Suprapubic skin (tissue), 4 donors: ENCODE measurements at regions not wholly inside any gene's neighbourhood (a gene's known extent, or its start where the extent isn't known, plus 50 kb on each side); places are given as distances from the start of the nearest gene placed in this dataset.

Experiments used
- POLR2A ChIP-seq, 2 donors: fragments of 450-650 bp; IDR thresholded peaks; one replicate each; pipeline ENCODE4 v1.6.1; 2017; ENCODE audit warnings: antibody characterized with exemption in 2 of 2, mild to moderate bottlenecking in 2 of 2, moderate library complexity in 2 of 2
- POLR2AphosphoS5 ChIP-seq, 3 donors: sonication (generic); formaldehyde crosslinking; IDR thresholded peaks; one replicate each; pipeline ENCODE4 v1.6.1; 2017; ENCODE audit warnings: antibody characterized with exemption in 3 of 3
- TF ChIP-seq, protein P1 (sequence below), 2 donors: fragments of 200-600 bp in 1 of 2; fragments of 450-650 bp in 1 of 2; sonication (generic) in 1 of 2; IDR thresholded peaks; one replicate each; pipeline ENCODE4 v1.5.1; 2016 to 2019; ENCODE audit warnings: antibody characterized with exemption in 2 of 2, mild to moderate bottlenecking in 1 of 2, moderate library complexity in 1 of 2

GRCh38 chr1:96104506-96104905 is 617.1 kb upstream of the PTBP2 start:
- TF ChIP-seq POLR2A (IDR thresholded peaks at IDR 0.05) (no peak), POLR2AphosphoS5 (IDR thresholded peaks at IDR 0.05) (no peak)
- TF ChIP-seq, protein P1, sequence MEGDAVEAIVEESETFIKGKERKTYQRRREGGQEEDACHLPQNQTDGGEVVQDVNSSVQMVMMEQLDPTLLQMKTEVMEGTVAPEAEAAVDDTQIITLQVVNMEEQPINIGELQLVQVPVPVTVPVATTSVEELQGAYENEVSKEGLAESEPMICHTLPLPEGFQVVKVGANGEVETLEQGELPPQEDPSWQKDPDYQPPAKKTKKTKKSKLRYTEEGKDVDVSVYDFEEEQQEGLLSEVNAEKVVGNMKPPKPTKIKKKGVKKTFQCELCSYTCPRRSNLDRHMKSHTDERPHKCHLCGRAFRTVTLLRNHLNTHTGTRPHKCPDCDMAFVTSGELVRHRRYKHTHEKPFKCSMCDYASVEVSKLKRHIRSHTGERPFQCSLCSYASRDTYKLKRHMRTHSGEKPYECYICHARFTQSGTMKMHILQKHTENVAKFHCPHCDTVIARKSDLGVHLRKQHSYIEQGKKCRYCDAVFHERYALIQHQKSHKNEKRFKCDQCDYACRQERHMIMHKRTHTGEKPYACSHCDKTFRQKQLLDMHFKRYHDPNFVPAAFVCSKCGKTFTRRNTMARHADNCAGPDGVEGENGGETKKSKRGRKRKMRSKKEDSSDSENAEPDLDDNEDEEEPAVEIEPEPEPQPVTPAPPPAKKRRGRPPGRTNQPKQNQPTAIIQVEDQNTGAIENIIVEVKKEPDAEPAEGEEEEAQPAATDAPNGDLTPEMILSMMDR (IDR thresholded peaks at IDR 0.05): no peak
